Stimulated activated CD4-positive, alpha-beta T cell treated with anti-CD3 and anti-CD28 coated beads, Interleukin-12 subunit alpha, Interleukin-12 subunit beta, amount 100 ng/mL, for 24 hours (primary cell): ENCODE measurements at regions not wholly inside any gene's neighbourhood (a gene's known extent, or its start where the extent isn't known, plus 50 kb on each side); places are given as distances from the start of the nearest gene placed in this dataset.

Experiments used
- DNase-seq, 2 experiments: peaks; one replicate each; pipeline ENCODE4 v3.0.0-alpha.2; 2020; ENCODE audit warnings: low read depth in 2 of 2

GRCh38 chr1:34330061-34330460, 153.4 kb downstream of the C1orf94 start:
- DNase-seq = no peak

GRCh38 chr1:34331020-34331926, 154.6 kb downstream of the C1orf94 start:
- DNase-seq = no peak

- DNase-seq = no peak
These were observed 156.3 kb downstream of the C1orf94 start for GRCh38 chr1:34332996-34333395.

- DNase-seq = no peak
These were observed 162.2 kb downstream of the C1orf94 start for GRCh38 chr1:34338871-34339270.

GRCh38 chr1:34341896-34342295, 165.2 kb downstream of the C1orf94 start:
- DNase-seq = no peak

- DNase-seq = no peak
These were observed 165.6 kb downstream of the C1orf94 start for GRCh38 chr1:34342334-34342733.

- DNase-seq = no peak
These were observed 169.4 kb downstream of the C1orf94 start for GRCh38 chr1:34346128-34346527.

- no peak for DNase-seq
These were observed 176.7 kb downstream of the C1orf94 start for GRCh38 chr1:34353409-34353808.

GRCh38 chr1:34354367-34354766, 177.7 kb downstream of the C1orf94 start:
- no peak for DNase-seq

GRCh38 chr1:34356853-34357252, 180.1 kb downstream of the C1orf94 start:
- no peak for DNase-seq

GRCh38 chr1:34358636-34359035, 181.9 kb downstream of the C1orf94 start:
- no peak for DNase-seq

GRCh38 chr1:34359411-34359810, 182.7 kb downstream of the C1orf94 start:
- no peak for DNase-seq

- no peak for DNase-seq
These were observed 183.9 kb downstream of the C1orf94 start for GRCh38 chr1:34360574-34360973.

- no peak for DNase-seq
These were observed 184.4 kb downstream of the C1orf94 start for GRCh38 chr1:34361121-34361520.

GRCh38 chr1:34361781-34362357, 185.2 kb downstream of the C1orf94 start:
- no peak for DNase-seq

- no peak for DNase-seq
These were observed 186.2 kb downstream of the C1orf94 start for GRCh38 chr1:34362949-34363348.

GRCh38 chr1:34363447-34363846, 186.7 kb downstream of the C1orf94 start:
- DNase-seq = no peak

GRCh38 chr1:34363915-34364314, 187.2 kb downstream of the C1orf94 start:
- no peak for DNase-seq

GRCh38 chr1:34364376-34364775, 187.7 kb downstream of the C1orf94 start:
- no peak for DNase-seq

- DNase-seq = no peak
These were observed 188.6 kb downstream of the C1orf94 start for GRCh38 chr1:34365295-34365694.

- DNase-seq = no peak
These were observed 190.3 kb downstream of the C1orf94 start for GRCh38 chr1:34366875-34367624.

GRCh38 chr1:34367954-34368353, 191.2 kb downstream of the C1orf94 start:
- DNase-seq = no peak
